GM21737 (cell line): ENCODE measurements at regions not wholly inside any gene's neighbourhood (a gene's known extent, or its start where the extent isn't known, plus 50 kb on each side); places are given as distances from the start of the nearest gene placed in this dataset.
"Not testable (repeated sequence)": the region's sequence is repeated elsewhere in the genome, so short reads cannot be mapped to it uniquely, and the experiment has no call there.

ENCODE experiments used
- ATAC-seq: cut with Tn5 transposase; IDR thresholded peaks from one replicate; pipeline ENCODE4 v1.9.1; 2021; ENCODE audit warnings: mild to moderate bottlenecking, moderate library complexity; ENCODE audit not compliant: unreplicated experiment

- no peak for ATAC-seq
Measured at GRCh38 chr10:34016576-34016975, 682.1 kb upstream of the NRP1 start.

- ATAC-seq: no peak
Measured at GRCh38 chr10:34015700-34016099, 681.2 kb upstream of the NRP1 start.

DNA sequence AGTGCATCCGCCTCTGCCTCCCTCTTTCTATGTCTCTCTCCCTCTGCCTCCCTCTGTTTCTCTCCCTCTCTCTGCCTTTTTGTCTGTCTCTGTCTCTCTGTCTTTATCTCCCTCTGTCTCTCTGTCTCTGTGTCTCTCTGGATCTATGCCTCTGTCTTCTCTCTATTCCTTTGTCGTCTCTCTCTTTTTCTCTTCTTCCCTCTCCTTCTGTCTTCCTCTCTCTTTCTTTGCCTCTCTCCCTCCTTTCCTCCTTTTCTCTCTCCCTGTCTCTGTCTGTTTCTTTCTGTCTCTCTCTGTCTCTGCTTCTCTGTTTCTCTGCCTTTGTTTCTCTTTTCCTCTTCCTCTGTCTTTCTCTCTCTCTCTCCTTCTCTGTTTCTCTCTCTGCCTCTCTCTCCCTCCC is 678.8 kb upstream of the NRP1 start:
- ATAC-seq: no peak

DNA sequence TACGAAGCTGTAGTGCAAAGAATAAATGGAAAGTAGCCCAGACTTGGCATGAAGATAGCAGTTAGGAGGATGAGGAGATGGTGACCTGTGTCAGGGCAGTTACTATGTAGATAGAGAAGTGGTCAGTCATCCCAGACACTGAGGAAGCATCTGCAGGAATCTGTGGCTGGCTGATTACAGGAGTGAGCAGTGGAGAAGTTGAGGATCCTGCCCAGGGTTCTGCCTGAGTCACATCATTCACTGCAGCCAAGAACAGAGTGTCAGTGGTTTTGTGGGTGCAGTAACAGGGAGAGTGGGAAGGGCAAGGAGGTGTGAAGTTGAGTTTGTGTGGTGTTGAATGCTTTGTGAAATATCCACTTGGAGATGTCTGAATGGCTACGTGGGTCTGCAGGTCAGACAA is 676.4 kb upstream of the NRP1 start:
- no peak for ATAC-seq

DNA sequence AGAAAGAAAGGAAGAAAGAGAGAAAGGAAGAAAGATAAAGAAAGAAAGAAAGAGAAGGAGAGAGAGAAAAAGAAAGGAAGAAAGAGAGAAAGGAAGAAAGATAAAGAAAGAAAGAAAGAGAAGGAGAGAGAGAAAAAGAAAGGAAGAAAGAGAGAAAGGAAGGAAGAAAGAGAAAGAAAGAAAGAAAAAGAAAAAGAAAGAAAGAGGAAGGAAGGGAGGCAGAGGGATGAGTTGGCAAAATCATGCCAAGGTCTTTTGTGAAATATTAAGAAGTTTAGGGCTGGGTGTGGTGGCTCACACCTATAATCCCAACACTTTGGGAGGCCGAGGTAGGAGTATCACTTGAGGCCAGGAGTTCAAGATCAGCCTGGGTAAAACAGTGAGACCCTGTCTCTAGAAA is 675.8 kb upstream of the NRP1 start:
- ATAC-seq: not testable (repeated sequence)

- ATAC-seq: no peak
Measured at GRCh38 chr10:34008656-34009055, 674.2 kb upstream of the NRP1 start.

DNA sequence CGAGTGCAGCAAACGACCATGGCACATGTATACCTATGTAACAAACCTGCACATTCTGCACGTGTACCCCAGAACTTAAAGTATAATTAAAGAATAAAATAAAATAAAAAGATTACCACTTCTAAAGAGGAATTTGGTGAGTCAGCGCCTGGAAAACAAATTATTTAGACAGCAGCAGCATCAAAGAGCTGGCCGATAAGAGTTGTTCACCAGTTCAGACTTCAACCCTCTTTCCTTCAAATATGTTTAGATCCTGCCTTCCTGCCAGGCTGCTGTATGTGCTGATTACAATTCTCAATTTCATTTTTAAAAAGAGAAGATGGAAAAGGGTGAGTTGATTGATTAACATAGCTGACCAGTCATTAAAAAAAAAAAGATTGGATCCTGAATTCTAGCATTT is 672.0 kb upstream of the NRP1 start:
- no peak for ATAC-seq

DNA sequence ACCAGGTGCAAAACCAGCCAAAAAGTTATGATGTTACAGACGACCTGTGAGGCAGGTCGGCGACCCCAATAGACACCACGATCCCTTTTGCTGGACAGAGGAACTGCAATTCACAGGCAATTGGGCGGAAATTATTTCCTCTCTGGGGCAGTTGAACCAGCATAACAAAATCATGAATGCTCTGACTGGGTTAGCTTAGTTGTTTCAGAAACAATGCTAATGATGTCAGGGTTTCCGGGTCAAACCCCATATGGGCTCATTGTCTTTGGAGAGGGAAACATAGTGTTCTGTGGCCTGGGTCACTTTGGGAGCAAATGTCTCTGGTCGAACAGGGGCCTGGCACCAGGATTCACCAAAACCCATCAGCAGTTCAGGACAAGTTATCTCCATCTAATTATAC is 669.1 kb upstream of the NRP1 start:
- no peak for ATAC-seq

DNA sequence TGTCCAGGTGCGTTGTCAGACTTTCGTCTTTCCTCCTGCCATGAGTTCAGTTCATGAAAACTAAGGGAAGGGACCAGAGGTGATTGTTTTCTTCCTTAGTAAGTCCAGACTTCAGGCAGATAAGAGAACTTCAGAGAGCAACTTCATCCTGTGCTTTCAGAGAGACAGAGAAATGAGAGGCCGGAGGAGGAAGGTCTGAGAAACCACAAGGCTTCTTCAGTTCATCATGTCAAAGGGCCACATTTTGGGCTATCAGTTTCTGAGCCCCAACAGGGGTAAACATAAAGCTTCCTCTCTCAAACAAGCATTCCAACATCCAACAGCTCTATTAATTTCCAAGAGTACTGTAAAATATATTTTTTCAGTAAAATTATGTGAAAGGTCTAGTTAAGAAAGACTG is 668.4 kb upstream of the NRP1 start:
- no peak for ATAC-seq

GRCh38 chr10:34001831-34002230 is 667.4 kb upstream of the NRP1 start:
- ATAC-seq: no peak

DNA sequence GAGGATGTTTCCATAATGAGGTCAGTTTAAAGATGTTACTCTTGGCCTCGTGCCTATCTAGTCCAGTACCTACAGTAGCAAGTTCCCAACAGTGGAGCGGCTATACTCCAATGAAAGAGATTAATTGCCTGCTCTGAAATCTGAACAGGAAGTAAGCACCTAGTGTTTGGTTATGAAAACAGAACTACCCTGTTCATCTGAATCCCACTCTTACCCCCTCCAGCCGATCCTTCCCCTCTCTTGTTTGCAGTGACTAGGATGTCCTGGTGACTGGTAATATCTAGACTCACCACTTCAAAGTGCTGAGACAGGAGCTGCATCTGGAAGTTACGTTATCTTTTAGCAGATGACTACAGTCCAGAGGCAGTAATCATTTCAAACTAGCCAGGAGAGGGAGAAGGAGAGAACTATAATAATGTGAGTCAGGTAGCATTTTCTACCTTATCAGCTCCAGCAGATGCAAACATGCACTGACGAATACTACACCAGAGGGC is 666.7 kb upstream of the NRP1 start:
- no peak for ATAC-seq

DNA sequence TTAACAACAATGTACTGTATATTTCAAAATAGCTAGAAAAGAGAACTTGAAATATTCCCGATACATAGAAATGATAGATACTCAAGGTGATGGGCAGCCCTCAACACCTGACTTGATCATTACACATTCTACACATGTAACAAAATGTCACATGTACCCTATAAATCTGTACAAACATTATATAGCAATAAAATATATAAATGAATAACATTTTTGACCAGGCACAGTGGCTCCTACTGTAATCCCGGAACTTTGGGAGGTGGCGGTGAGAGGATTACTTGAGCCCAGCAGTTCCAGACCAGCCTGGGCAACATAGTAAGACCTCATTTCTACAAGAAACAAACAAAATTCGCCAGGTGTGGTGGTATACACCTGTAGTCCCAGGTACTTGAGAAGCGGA is 659.5 kb upstream of the NRP1 start:
- no peak for ATAC-seq

DNA sequence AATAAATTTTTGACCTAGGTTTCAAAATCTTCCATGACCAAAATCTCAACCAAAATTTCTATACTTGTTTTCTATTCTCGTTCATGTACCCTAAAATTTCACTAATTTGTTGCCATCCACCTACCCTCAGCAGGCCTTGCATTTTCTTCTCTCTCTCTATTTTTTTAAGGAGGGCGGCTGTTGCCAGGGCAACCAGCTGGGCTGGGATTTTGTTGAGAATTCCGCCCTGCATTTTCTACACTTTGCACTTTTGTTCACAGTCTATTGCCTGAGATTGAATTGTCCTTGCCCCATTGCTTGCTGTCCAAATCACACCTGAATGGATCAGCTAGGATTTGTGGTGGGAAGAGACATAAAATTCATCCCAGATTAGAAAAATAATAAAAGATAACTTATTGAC is 657.5 kb upstream of the NRP1 start:
- no peak for ATAC-seq

GRCh38 chr10:33986515-33986914 is 652.0 kb upstream of the NRP1 start:
- no peak for ATAC-seq

DNA sequence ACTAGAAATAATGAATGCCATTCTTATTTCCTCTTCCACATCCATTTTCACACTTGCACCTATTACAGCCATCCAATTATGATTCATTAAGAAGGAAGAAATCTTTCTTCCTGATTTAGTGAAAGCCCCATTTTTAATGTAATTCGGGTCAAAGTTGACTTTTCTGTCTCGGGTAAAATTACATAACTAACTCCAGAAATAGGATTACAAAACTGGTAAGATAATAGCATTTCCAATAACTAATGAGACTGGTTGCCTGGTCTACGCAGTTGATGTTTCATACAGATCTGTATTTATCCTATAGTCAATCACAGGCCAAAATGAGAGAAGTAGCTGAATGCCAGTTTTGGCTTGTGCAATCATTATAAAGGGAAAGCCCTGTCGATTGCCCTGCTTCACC is 651.5 kb upstream of the NRP1 start:
- ATAC-seq: no peak

DNA sequence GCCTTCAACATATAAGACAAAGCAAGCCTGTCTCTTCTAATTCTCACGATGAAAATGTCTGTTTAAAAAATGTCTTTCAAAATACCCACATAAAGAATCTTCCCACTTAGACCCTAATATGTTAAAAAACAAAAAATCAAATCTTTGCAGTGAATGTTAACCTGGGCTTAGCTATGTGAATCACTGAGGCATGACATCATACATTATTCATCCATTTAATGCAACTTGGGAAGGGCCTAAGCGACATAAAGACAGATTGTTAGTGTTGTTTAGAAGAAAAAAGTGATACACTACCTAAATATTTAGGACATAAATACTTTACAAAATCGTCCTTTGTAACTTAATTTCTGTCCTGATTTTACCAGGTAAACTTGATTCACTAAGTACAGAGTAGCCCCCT is 648.5 kb upstream of the NRP1 start:
- no peak for ATAC-seq

DNA sequence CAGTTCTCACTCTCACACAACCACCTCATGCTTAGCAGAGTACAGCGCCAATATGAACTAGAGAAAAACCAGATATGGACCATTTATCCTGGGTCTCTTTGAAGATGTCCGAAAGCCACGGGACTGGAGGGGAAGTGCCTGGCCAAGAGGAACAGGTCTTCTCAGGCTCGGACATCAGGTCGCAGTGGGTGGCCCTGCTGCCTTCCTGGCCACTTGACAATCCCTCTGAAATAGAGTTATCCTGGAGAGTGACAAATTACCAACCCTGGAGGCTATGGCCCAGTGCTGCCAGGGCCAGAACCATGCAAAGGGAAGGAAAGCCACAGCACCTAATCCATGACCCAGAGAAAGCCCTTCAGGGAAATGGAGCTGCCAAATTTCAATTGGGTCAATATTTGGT is 646.8 kb upstream of the NRP1 start:
- ATAC-seq: no peak

DNA sequence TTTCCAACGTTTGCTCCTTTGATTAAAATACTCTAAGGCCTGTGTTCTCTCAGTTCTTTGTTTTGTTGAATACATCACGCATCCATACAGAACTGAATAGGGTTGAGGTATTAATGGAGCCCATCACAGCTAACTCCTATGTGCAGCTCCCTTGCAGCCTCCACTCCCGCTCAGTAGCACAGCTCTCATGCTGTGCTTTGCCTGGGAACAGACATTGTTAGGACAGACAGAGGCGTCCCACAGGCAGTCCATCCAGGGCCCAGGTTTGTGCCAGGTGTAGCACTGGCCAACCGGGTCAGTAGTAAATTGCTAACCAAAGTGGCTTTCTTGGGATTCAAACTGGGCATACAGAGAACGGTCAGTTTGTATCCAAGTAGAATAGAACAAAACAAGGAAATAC is 644.7 kb upstream of the NRP1 start:
- no peak for ATAC-seq

GRCh38 chr10:33975481-33975880 is 641.0 kb upstream of the NRP1 start:
- ATAC-seq: no peak

DNA sequence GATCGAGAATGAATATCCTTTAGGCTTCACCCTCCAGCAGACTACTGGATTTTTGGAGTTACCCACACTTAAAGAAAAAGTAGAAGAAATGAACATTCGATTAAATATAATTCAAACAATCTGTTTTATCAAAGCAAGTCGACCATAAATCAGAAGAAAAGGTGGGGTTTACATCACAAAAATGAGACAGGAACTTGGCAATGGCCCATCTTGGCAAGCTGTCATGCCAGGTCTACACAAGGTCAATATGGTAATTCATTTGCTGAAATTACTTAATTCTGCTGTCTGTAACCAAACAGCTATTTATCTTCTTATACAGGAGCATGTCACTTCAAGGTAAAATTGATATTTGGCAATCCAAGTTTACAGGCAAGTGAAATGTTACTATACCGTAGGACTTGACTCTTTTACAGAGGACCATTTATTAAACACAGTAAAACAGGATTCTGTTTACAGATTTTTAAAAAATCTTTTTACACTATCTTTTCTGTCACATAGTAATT is 640.6 kb upstream of the NRP1 start:
- no peak for ATAC-seq

GRCh38 chr10:33968983-33969382 is 634.5 kb upstream of the NRP1 start:
- ATAC-seq: no peak

DNA sequence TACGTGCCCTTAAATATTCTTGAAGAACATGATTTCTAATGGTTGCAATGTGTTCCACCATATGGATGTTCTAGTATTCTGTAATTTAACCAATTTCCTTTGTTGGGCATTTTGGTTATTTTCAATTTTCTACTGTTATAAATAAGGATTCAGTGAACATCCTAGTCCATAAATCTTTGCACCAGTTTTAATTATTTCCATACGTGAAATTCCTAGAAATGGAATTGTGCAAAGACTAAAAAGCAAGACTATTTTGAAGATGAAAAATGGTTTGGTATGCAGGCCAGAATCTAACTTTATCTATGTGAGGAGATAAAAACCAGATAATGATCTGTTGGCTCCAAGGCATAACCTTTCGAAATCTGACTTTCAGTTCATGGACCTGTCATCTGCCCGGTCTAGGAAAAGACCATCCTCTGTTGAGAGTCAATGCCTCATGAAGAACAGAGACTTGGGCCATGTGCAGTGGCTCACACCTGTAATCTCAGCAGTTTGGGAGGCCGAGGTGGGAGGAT is 633.2 kb upstream of the NRP1 start:
- ATAC-seq: no peak

- ATAC-seq: no peak
Measured at GRCh38 chr10:33966946-33967345, 632.5 kb upstream of the NRP1 start.
